Panc1 (cell line): ENCODE measurements at regions not wholly inside any gene's neighbourhood (a gene's known extent, or its start where the extent isn't known, plus 50 kb on each side); places are given as distances from the start of the nearest gene placed in this dataset.

ENCODE experiments used
- POLR2AphosphoS5 ChIP-seq: IDR thresholded peaks from 2 replicates; pipeline ENCODE4 v1.6.1; 2012; ENCODE audit warnings: mild to moderate bottlenecking, low read depth, low read length, moderate library complexity
- SIN3A ChIP-seq: IDR thresholded peaks from 2 replicates; pipeline ENCODE4 v1.6.1; 2012; ENCODE audit warnings: low read depth, mild to moderate bottlenecking, low read length, moderate library complexity, borderline replicate concordance; ENCODE audit not compliant: insufficient read depth
- TCF7L2 ChIP-seq: IDR thresholded peaks from 2 replicates; pipeline ENCODE4 v1.6.1; 2011; ENCODE audit warnings: mild to moderate bottlenecking, low read depth, low read length, inconsistent platforms
- TF ChIP-seq, protein P1 (sequence below): fragments of 450-650 bp; IDR thresholded peaks from 2 replicates; pipeline ENCODE4 v1.5.1; 2017; ENCODE audit warnings: mild to moderate bottlenecking
- TF ChIP-seq, protein P2 (sequence below), 2 experiments: IDR thresholded peaks; 2 replicates each; pipeline ENCODE4 v1.6.1; 2011 to 2012; ENCODE audit warnings: low read depth in 2 of 2, control low read depth in 1 of 2, low read length in 1 of 2, mild to moderate bottlenecking in 1 of 2, moderate library complexity in 1 of 2; ENCODE audit not compliant: insufficient read depth in 1 of 2

DNA sequence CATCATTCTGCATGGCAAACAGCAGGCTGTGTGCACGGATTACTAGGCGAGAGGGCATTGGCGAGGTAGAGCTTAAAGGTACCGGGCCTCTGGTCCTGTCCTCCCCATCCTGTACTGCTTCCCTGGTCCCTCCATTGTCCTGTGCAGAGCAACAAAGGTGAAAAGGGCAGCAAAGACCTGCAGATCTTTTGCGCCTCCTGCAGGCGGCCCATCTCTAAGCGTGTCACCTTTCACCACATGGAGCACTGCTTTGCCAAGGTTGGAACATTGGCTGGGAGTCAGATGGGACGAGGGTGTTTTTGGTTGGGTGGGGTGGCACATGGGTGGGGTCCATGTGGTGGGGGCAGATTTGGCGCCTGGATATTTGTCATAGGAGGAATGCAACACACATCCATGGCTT is 64.7 kb upstream of the UXT start:
- TF ChIP-seq, protein P1, sequence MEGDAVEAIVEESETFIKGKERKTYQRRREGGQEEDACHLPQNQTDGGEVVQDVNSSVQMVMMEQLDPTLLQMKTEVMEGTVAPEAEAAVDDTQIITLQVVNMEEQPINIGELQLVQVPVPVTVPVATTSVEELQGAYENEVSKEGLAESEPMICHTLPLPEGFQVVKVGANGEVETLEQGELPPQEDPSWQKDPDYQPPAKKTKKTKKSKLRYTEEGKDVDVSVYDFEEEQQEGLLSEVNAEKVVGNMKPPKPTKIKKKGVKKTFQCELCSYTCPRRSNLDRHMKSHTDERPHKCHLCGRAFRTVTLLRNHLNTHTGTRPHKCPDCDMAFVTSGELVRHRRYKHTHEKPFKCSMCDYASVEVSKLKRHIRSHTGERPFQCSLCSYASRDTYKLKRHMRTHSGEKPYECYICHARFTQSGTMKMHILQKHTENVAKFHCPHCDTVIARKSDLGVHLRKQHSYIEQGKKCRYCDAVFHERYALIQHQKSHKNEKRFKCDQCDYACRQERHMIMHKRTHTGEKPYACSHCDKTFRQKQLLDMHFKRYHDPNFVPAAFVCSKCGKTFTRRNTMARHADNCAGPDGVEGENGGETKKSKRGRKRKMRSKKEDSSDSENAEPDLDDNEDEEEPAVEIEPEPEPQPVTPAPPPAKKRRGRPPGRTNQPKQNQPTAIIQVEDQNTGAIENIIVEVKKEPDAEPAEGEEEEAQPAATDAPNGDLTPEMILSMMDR, result no peak
- no peak for TF ChIP-seq TCF7L2
- TF ChIP-seq, protein P2, sequence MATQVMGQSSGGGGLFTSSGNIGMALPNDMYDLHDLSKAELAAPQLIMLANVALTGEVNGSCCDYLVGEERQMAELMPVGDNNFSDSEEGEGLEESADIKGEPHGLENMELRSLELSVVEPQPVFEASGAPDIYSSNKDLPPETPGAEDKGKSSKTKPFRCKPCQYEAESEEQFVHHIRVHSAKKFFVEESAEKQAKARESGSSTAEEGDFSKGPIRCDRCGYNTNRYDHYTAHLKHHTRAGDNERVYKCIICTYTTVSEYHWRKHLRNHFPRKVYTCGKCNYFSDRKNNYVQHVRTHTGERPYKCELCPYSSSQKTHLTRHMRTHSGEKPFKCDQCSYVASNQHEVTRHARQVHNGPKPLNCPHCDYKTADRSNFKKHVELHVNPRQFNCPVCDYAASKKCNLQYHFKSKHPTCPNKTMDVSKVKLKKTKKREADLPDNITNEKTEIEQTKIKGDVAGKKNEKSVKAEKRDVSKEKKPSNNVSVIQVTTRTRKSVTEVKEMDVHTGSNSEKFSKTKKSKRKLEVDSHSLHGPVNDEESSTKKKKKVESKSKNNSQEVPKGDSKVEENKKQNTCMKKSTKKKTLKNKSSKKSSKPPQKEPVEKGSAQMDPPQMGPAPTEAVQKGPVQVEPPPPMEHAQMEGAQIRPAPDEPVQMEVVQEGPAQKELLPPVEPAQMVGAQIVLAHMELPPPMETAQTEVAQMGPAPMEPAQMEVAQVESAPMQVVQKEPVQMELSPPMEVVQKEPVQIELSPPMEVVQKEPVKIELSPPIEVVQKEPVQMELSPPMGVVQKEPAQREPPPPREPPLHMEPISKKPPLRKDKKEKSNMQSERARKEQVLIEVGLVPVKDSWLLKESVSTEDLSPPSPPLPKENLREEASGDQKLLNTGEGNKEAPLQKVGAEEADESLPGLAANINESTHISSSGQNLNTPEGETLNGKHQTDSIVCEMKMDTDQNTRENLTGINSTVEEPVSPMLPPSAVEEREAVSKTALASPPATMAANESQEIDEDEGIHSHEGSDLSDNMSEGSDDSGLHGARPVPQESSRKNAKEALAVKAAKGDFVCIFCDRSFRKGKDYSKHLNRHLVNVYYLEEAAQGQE (IDR thresholded peaks at IDR 0.05; ENCODE audit: insufficient read depth in 1 of 2, low read depth in 2 of 2, low read length in 1 of 2), result no peak
- TF ChIP-seq POLR2AphosphoS5, result no peak
- TF ChIP-seq SIN3A, result no peak
